GM23248 (cell line): ENCODE measurements at regions not wholly inside any gene's neighbourhood (a gene's known extent, or its start where the extent isn't known, plus 50 kb on each side); places are given as distances from the start of the nearest gene placed in this dataset.

Experiments used
- EZH2 ChIP-seq: fragments of 200-600 bp; sonication (generic); IDR thresholded peaks from 2 replicates; pipeline ENCODE4 v1.6.1; 2018; ENCODE audit warnings: antibody characterized with exemption, mild to moderate bottlenecking; ENCODE audit not compliant: insufficient read depth, poor library complexity, severe bottlenecking
- EZH2phosphoT487 ChIP-seq: fragments of 200-600 bp; sonication (generic); IDR thresholded peaks from 2 replicates; pipeline ENCODE4 v1.6.1; 2018; ENCODE audit warnings: antibody characterized with exemption, moderate library complexity, mild to moderate bottlenecking, low read depth; ENCODE audit not compliant: insufficient read depth

- TF ChIP-seq EZH2phosphoT487 (no peak), EZH2 (no peak)
These were observed 749.0 kb downstream of the NSUN3 start for GRCh38 chr3:94811836-94812235.
